H1 (cell line): ENCODE measurements at regions not wholly inside any gene's neighbourhood (a gene's known extent, or its start where the extent isn't known, plus 50 kb on each side); places are given as distances from the start of the nearest gene placed in this dataset.

Source experiments
- CTCF ChIA-PET: fragments of 300-600 bp; sonication (Branson Sonifier 250); formaldehyde crosslinking; loops from one replicate; lab custom pipeline; 2021; ENCODE audit not compliant: partially characterized antibody; lab: Charles Lee
- POLR2A ChIA-PET: fragments of 300-600 bp; sonication (Branson Sonifier 250); formaldehyde crosslinking; loops from one replicate; lab custom pipeline; 2021; ENCODE audit warnings: inconsistent platforms; ENCODE audit not compliant: partially characterized antibody; lab: Charles Lee
- DNase-seq, 2 experiments: peaks; one replicate each; pipeline versions ENCODE4 v3.0.0 to v3.0.0-alpha.2; 2010 to 2022; ENCODE audit warnings: low spot score in 2 of 2, low read depth in 1 of 2, mixed read lengths in 1 of 2
- FAIRE-seq: peaks from 2 replicates; lab custom pipeline; 2011; peaks lifted over from hg19 to GRCh38; lab: Jason Lieb, UNC
- H2AFZ ChIP-seq: 2 replicates; pipeline ENCODE4 v1.8.1; 2012; ENCODE audit warnings: low read length, inconsistent platforms
- H2AK5ac ChIP-seq: 2 replicates; pipeline ENCODE4 v1.6.1; 2013; ENCODE audit warnings: low read depth, low read length
- H2BK120ac ChIP-seq: replicated peaks from 2 replicates; pipeline ENCODE3; 2013; ENCODE audit warnings: low read depth, low read length, inconsistent platforms
- H2BK12ac ChIP-seq: 2 replicates; pipeline ENCODE4 v1.6.1; 2013; ENCODE audit warnings: low read depth, low read length
- H2BK15ac ChIP-seq: 2 replicates; pipeline ENCODE4 v1.6.1; 2013; ENCODE audit warnings: low read length
- H2BK20ac ChIP-seq: 2 replicates; pipeline ENCODE4 v1.6.1; 2013; ENCODE audit warnings: low read length
- H2BK5ac ChIP-seq: 2 replicates; pipeline ENCODE4 v1.6.1; 2013; ENCODE audit warnings: low read depth, low read length
- H3K14ac ChIP-seq: 2 replicates; pipeline ENCODE4 v1.6.1; 2013; ENCODE audit warnings: inconsistent platforms; ENCODE audit not compliant: insufficient read length
- H3K18ac ChIP-seq: 2 replicates; pipeline ENCODE4 v1.6.1; 2013; ENCODE audit warnings: low read length; ENCODE audit errors: extremely low read depth
- H3K23ac ChIP-seq: 2 replicates; pipeline ENCODE4 v1.6.1; 2013; ENCODE audit warnings: inconsistent platforms; ENCODE audit not compliant: insufficient read length
- H3K23me2 ChIP-seq: 2 replicates; pipeline ENCODE4 v1.6.1; 2013; ENCODE audit warnings: low read depth, low read length
- H3K27ac ChIP-seq: 2 replicates; pipeline ENCODE4 v1.6.1; 2011; ENCODE audit warnings: low read depth, low read length, inconsistent platforms
- H3K27me3 ChIP-seq, 4 experiments: replicated peaks in 1 of 4; 1 replicate in 1 of 4; 2 replicates in 3 of 4; pipeline versions ENCODE4 v1.6.1 to v1.8.1; 2011 to 2013; ENCODE audit warnings: low read length in 3 of 4, mild to moderate bottlenecking in 3 of 4, inconsistent platforms in 2 of 4, mixed read lengths in 2 of 4, moderate library complexity in 1 of 4; ENCODE audit not compliant: control insufficient read depth in 3 of 4, insufficient read depth in 3 of 4; ENCODE audit errors: extremely low read depth in 1 of 4
- H3K36me3 ChIP-seq, 4 experiments: 2 replicates each; pipeline versions ENCODE4 v1.6.1 to v1.8.1; 2011 to 2013; ENCODE audit warnings: mild to moderate bottlenecking in 4 of 4, low read length in 3 of 4, moderate library complexity in 2 of 4, control low read depth in 1 of 4, inconsistent platforms in 1 of 4; ENCODE audit not compliant: insufficient read depth in 4 of 4, control insufficient read depth in 2 of 4
- H3K4ac ChIP-seq: replicated peaks from 2 replicates; pipeline ENCODE3; 2013; ENCODE audit warnings: low read length, low read depth, mixed read lengths, inconsistent platforms; ENCODE audit not compliant: insufficient read length
- H3K4me1 ChIP-seq, 4 experiments: replicated peaks in 1 of 4; 1 replicate in 1 of 4; 2 replicates in 3 of 4; pipeline versions ENCODE4 v1.6.1 to v1.8.1; 2011 to 2013; ENCODE audit warnings: low read length in 3 of 4, inconsistent platforms in 2 of 4, mixed read lengths in 1 of 4; ENCODE audit not compliant: insufficient read depth in 4 of 4, control insufficient read depth in 3 of 4
- H3K4me2 ChIP-seq, 2 experiments: 2 replicates each; pipeline versions ENCODE4 v1.6.1 to v1.8.1; 2011 to 2013; ENCODE audit warnings: low read depth in 2 of 2, low read length in 2 of 2, control low read depth in 1 of 2, inconsistent platforms in 1 of 2, mild to moderate bottlenecking in 1 of 2; ENCODE audit not compliant: insufficient read depth in 1 of 2
- H3K4me3 ChIP-seq, 4 experiments: fragments of 200-600, 300-600 bp in 1 of 4; sonication (generic), shearing (Covaris generic), sonication (Bioruptor Twin) in 1 of 4; 2 replicates each; pipeline versions ENCODE4 v1.5.1 to v1.8.1; 2011 to 2016; ENCODE audit warnings: low read length in 4 of 4, low read depth in 3 of 4, control low read depth in 2 of 4, inconsistent platforms in 2 of 4, mild to moderate bottlenecking in 2 of 4, mixed read lengths in 1 of 4, moderate library complexity in 1 of 4; ENCODE audit not compliant: insufficient read depth in 2 of 4; ENCODE audit errors: extremely low read depth in 1 of 4
- H3K56ac ChIP-seq: replicated peaks from 2 replicates; pipeline ENCODE3; 2013; ENCODE audit warnings: low read depth, mild to moderate bottlenecking, mixed read lengths, low read length, inconsistent platforms; ENCODE audit not compliant: insufficient read length
- H3K79me1 ChIP-seq: 2 replicates; pipeline ENCODE4 v1.6.1; 2013; ENCODE audit warnings: low read depth, low read length, control low read depth
- H3K79me2 ChIP-seq, 2 experiments: 2 replicates each; pipeline versions ENCODE4 v1.6.1 to v1.8.1; 2012 to 2013; ENCODE audit warnings: low read length in 2 of 2, mild to moderate bottlenecking in 2 of 2, inconsistent platforms in 1 of 2; ENCODE audit not compliant: insufficient read depth in 2 of 2, control insufficient read depth in 1 of 2
- H3K9ac ChIP-seq, 4 experiments: replicated peaks in 1 of 4; 1 replicate in 1 of 4; 2 replicates in 3 of 4; pipeline versions ENCODE4 v1.6.1 to v1.8.1; 2011 to 2013; ENCODE audit warnings: low read depth in 3 of 4, low read length in 3 of 4, control low read depth in 2 of 4, mild to moderate bottlenecking in 2 of 4, moderate library complexity in 2 of 4, inconsistent platforms in 1 of 4; ENCODE audit errors: extremely low read depth in 1 of 4
- H3K9me3 ChIP-seq, 2 experiments: 2 replicates each; pipeline versions ENCODE4 v1.6.1 to v1.8.1; 2012 to 2013; ENCODE audit warnings: mild to moderate bottlenecking in 2 of 2, moderate library complexity in 2 of 2, control low read depth in 1 of 2, inconsistent platforms in 1 of 2, low read depth in 1 of 2, low read length in 1 of 2, mixed read lengths in 1 of 2; ENCODE audit not compliant: insufficient read depth in 2 of 2
- H4K20me1 ChIP-seq, 2 experiments: replicated peaks in 1 of 2; 2 replicates each; pipeline versions ENCODE3 to v1.8.1; 2011 to 2013; ENCODE audit warnings: inconsistent platforms in 2 of 2, low read length in 2 of 2, mild to moderate bottlenecking in 1 of 2; ENCODE audit not compliant: insufficient read depth in 2 of 2, control insufficient read depth in 1 of 2
- H4K5ac ChIP-seq: 2 replicates; pipeline ENCODE4 v1.6.1; 2013; ENCODE audit warnings: low read length, low read depth, mixed read lengths, inconsistent platforms; ENCODE audit not compliant: insufficient read length
- H4K8ac ChIP-seq: 2 replicates; pipeline ENCODE4 v1.8.0; 2013; ENCODE audit warnings: mild to moderate bottlenecking, moderate library complexity, low read length, inconsistent platforms; ENCODE audit not compliant: insufficient read depth; ENCODE audit errors: extremely low read depth
- H4K91ac ChIP-seq: replicated peaks from 2 replicates; pipeline ENCODE3; 2013; ENCODE audit warnings: low read length, mixed read lengths, inconsistent platforms; ENCODE audit not compliant: insufficient read length
- ATF2 ChIP-seq: IDR thresholded peaks from 2 replicates; pipeline ENCODE4 v1.6.1; 2012; ENCODE audit warnings: low read length, inconsistent platforms
- BCL11A ChIP-seq, 2 experiments: IDR thresholded peaks; one replicate each; pipeline ENCODE4 v1.6.1; 2011; ENCODE audit warnings: low read depth in 2 of 2, low read length in 2 of 2, mild to moderate bottlenecking in 2 of 2
- BRCA1 ChIP-seq: IDR thresholded peaks from 2 replicates; pipeline ENCODE4 v1.6.1; 2012; ENCODE audit warnings: low read depth, low read length, improper control_type of control experiment
- CBX5 ChIP-seq: fragments of 300-800, 300-1000 bp; sonication (generic); IDR thresholded peaks from 2 replicates; pipeline ENCODE4 v1.7.1; 2016; ENCODE audit warnings: antibody characterized with exemption, low read length, low read depth
- CEBPB ChIP-seq: IDR thresholded peaks from 2 replicates; pipeline ENCODE4 v1.6.1; 2012; ENCODE audit warnings: low read depth, low read length
- CREB1 ChIP-seq: IDR thresholded peaks from 2 replicates; pipeline ENCODE4 v1.6.1; 2012; ENCODE audit warnings: inconsistent platforms
- GABPA ChIP-seq: IDR thresholded peaks from 2 replicates; pipeline ENCODE4 v1.6.1; 2011; ENCODE audit warnings: mild to moderate bottlenecking, low read length, moderate library complexity, borderline replicate concordance; ENCODE audit not compliant: insufficient read depth
- HDAC6 ChIP-seq: IDR thresholded peaks from one replicate; pipeline ENCODE4 v1.7.1; 2012; ENCODE audit warnings: low read depth, mild to moderate bottlenecking, inconsistent platforms, low read length, moderate library complexity
- JUND ChIP-seq: IDR thresholded peaks from 2 replicates; pipeline ENCODE4 v1.6.1; 2011; ENCODE audit warnings: mild to moderate bottlenecking, improper control_type of control experiment, low read length
- POU5F1 ChIP-seq: IDR thresholded peaks from 2 replicates; pipeline ENCODE4 v1.6.1; 2011; ENCODE audit warnings: low read depth, mild to moderate bottlenecking, low read length, moderate library complexity
- SIN3A ChIP-seq, 2 experiments: IDR thresholded peaks in 1 of 2; conservative IDR thresholded peaks in 1 of 2; 2 replicates each; pipeline ENCODE4 v1.6.1; 2011 to 2012; ENCODE audit warnings: low read length in 2 of 2, improper control_type of control experiment in 1 of 2, low read depth in 1 of 2, mild to moderate bottlenecking in 1 of 2
- SIRT6 ChIP-seq: IDR thresholded peaks from one replicate; pipeline ENCODE4 v1.7.1; 2012; ENCODE audit warnings: low read length, inconsistent platforms
- SUZ12 ChIP-seq: fragments of 200-600 bp; sonication (generic); IDR thresholded peaks from 2 replicates; pipeline ENCODE4 v1.6.1; 2012; ENCODE audit warnings: mild to moderate bottlenecking, inconsistent platforms, low read length, moderate library complexity, mixed read lengths
- WGBS, 2 experiments: shearing (Covaris generic) in 1 of 2; methylation state at CpG; one replicate each; pipeline versions ENCODE4 v1.1.6 to v1.1.7; 2013 to 2015; ENCODE audit warnings: low lambda C conversion rate in 2 of 2, mixed read lengths in 2 of 2, inconsistent platforms in 1 of 2, low coverage in 1 of 2, missing lambda C conversion rate in 1 of 2; ENCODE audit not compliant: insufficient replicate concordance in 2 of 2, insufficient coverage in 1 of 2, insufficient read length in 1 of 2; ENCODE audit errors: extremely low coverage in 1 of 2, missing lambda C conversion rate in 1 of 2; 5-methylcytosine and 5-hydroxymethylcytosine counted together

- H4K8ac ChIP-seq = no peak overlapping the region
- H3K36me3 ChIP-seq = no peaks in the 10 kb centered on the region
- no peak overlapping the region for H3K27ac ChIP-seq
- FAIRE-seq = no peak
- no peak overlapping the region for H3K9ac ChIP-seq
- no peaks in the 10 kb centered on the region for H4K20me1 ChIP-seq
- H4K5ac ChIP-seq = no peak overlapping the region
- DNase-seq = no peak
- no peak overlapping the region for H2BK5ac ChIP-seq
- no peak overlapping the region for H3K14ac ChIP-seq
- no peak overlapping the region for H3K18ac ChIP-seq
- no peak overlapping the region for H2BK20ac ChIP-seq
- peaks cover 4 to 22% (median 14%) of the 10 kb centered on the region in 4 experiments; a peak in 6 of 7 replicates for H3K4me1 ChIP-seq
- ChIA-PET POLR2A (no interaction called here), CTCF (interaction anchor here (0.8 to 0.9 kb wide), 2 partner anchors 9 to 234 kb away, joined by 3 read pairs; no protein-coding TSS in a partner anchor)
- no peak overlapping the region for H3K23ac ChIP-seq
- H2AK5ac ChIP-seq = no peak overlapping the region
- no peak overlapping the region for H3K4ac ChIP-seq
- no peaks in the 10 kb centered on the region for H3K27me3 ChIP-seq
- H3K23me2 ChIP-seq = no peaks in the 10 kb centered on the region
- H2BK120ac ChIP-seq = no peak overlapping the region
- no peak overlapping the region for H2BK15ac ChIP-seq
- H2BK12ac ChIP-seq = no peak overlapping the region
- H3K56ac ChIP-seq = no peak overlapping the region
- no peak overlapping the region for H4K91ac ChIP-seq
- peak overlapping the region; percentile 35; the same call in 1 of the 2 replicates for H2AFZ ChIP-seq
- H3K9me3 ChIP-seq = no peaks in the 10 kb centered on the region
- no peak overlapping the region for H3K4me3 ChIP-seq
- no peaks in the 10 kb centered on the region for H3K79me2 ChIP-seq
- WGBS, 2 experiments = 89% methylated on average over 8 of the region's 8 CpGs; no CpG with 5 or more reads in 1 of the 2 experiments
- H3K4me2 ChIP-seq = peak overlapping the region in 1 of 2 experiments; percentile 27; a peak in 1 of 4 replicates
- H3K79me1 ChIP-seq = no peaks in the 10 kb centered on the region
- TF ChIP-seq ATF2 (no peak), SIRT6 (no peak), SUZ12 (no peak), SIN3A (conservative IDR thresholded peaks at IDR 0.05 in 1 of 2, IDR thresholded peaks at IDR 0.05 in 1 of 2; ENCODE audit: low read depth in 1 of 2, low read length in 2 of 2) (no peak), CBX5 (no peak), CREB1 (no peak), GABPA (no peak), CEBPB (no peak), HDAC6 (no peak), BRCA1 (no peak), BCL11A (IDR thresholded peaks at IDR 0.05; ENCODE audit: low read depth in 2 of 2, low read length in 2 of 2) (no peak), POU5F1 (no peak), JUND (no peak)
Measured at GRCh38 chr5:68534956-68535520, 319.5 kb downstream of the PIK3R1 start.
